GM13977 (cell line): ENCODE measurements at regions not wholly inside any gene's neighbourhood (a gene's known extent, or its start where the extent isn't known, plus 50 kb on each side); places are given as distances from the start of the nearest gene placed in this dataset.
"Not testable (repeated sequence)": the region's sequence is repeated elsewhere in the genome, so short reads cannot be mapped to it uniquely, and the experiment has no call there.

Experiments
- DNase-seq: peaks from one replicate; pipeline ENCODE4 v3.0.0; 2012; ENCODE audit warnings: low spot score
- in situ Hi-C: fragments of 300-500 bp; cut with MboI; formaldehyde crosslinking; loops from one replicate; pipeline ENCODE4 v1.12.0; 2022; ENCODE audit warnings: low sequenced_read_pairs, low pct_unique_long_range_greater_than_20kb, mixed read lengths, inconsistent platforms; ENCODE audit not compliant: unreplicated experiment
- TF ChIP-seq, protein P1 (sequence below): IDR thresholded peaks from 2 replicates; pipeline ENCODE4 v1.5.1; 2012; ENCODE audit warnings: mild to moderate bottlenecking, control low read depth; ENCODE audit not compliant: insufficient read depth; ENCODE audit errors: extremely low read depth, missing control alignments

DNA sequence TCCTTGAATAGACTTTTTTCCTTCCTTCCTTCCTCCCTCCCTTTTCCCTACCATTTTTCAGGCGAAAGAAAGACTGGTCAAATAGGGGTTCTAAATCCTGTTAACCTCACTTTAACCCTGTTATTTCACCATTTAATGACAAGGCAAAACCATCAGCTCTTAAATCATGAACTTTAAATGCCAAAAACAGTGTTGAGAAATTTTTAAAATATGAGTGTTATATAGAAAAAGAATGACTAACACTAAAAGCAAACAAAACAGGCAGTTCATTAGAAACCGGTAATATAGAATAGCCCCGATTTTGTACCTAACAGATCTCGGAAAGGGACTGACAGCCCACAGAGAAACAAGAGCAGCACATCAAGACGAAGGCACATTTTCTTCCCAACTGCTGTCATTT, 57.4 kb upstream of the CEP85L start:
- DNase-seq: no peak
- TF ChIP-seq, protein P1, sequence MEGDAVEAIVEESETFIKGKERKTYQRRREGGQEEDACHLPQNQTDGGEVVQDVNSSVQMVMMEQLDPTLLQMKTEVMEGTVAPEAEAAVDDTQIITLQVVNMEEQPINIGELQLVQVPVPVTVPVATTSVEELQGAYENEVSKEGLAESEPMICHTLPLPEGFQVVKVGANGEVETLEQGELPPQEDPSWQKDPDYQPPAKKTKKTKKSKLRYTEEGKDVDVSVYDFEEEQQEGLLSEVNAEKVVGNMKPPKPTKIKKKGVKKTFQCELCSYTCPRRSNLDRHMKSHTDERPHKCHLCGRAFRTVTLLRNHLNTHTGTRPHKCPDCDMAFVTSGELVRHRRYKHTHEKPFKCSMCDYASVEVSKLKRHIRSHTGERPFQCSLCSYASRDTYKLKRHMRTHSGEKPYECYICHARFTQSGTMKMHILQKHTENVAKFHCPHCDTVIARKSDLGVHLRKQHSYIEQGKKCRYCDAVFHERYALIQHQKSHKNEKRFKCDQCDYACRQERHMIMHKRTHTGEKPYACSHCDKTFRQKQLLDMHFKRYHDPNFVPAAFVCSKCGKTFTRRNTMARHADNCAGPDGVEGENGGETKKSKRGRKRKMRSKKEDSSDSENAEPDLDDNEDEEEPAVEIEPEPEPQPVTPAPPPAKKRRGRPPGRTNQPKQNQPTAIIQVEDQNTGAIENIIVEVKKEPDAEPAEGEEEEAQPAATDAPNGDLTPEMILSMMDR: no peak
- in situ Hi-C loops: no loop called here

DNA sequence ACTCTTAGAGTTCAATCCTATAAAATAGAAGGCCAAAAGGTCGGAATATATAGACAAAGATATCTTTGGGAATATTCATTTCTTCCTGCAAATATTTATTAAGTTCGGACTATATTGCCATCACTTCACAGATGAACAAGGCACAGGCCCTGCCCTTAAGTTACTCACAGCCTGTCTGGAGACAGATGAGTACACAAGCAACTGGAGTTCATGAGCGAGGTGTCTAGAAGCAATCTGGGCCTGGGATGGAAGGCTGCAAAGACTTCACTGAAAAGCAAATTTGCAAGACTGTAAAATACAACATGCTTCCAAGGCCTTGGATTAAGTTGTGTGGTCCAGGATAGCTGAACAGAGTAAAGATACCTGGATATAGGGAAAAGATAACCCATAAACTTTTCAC, 56.7 kb upstream of the CEP85L start:
- DNase-seq: no peak
- in situ Hi-C loops: no loop called here

DNA sequence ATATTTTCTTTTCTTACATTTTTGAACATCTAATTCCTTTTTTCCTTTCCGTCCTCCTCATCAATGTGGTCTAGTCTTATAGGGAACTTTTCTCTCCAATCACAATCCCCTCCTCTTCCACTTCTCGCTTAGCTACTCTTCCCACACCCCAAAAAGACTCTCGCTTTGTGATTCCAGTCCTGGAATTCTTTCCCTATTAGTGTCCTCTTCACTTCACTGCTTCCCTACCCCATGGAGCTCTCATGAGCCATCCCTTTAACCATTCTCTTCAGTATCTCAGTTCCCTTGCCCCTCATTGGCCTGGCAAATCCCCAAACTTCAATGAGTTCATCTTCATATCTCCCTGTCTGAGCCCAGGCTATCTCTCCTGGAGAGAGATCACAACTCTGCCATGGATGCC, 55.3 kb upstream of the CEP85L start:
- TF ChIP-seq, protein P1: no peak
- DNase-seq: no peak
- in situ Hi-C loops: no loop called here

More for the DNA sequence above, 56.7 kb upstream of the CEP85L start:
- TF ChIP-seq, protein P1: no peak

DNA sequence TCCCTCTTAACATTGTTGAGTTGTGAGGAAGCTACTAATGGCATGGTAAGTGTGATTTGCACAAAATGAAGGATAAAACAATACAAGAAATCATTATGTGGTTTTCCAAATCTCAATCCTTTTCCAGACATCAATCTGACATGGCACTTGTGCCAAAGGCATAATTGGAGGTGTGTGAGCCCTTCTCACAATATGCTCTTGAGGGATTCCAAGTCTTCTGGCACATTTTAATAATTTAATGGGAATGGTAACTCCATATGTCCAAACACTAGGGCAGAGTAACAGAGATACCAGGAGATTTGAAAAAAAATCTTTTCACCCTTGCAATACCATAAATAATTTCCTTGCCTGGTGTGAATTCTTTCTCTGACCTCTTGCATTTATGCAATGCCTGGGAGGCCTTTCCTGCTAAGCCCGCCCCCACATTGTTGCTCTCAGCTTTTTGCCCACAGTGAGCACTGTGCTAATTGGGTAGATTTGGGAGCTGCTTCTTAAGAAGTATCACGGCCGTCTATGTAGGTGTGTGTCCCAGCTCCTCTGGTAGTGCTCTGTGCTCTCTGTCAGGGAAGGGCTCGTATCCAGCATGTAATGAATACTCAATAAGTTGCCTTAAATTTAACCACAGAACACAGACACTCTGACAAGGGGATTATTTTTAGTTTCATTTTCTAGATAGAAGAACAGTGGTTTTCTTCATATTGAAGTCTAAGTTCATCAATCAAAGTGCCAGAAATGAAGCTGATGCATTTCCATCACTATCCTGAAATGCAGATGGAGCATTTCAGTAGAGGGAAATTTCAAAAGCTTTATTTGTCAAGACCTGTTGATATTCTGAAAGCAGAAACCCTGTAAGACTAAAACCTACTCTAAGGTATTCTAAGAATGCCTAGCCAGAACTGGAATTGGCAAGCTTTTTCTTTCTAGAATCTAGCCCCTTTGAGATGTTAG, 54.4 kb upstream of the CEP85L start:
- in situ Hi-C loops: no loop called here
- TF ChIP-seq, protein P1: no peak
- DNase-seq: no peak

DNA sequence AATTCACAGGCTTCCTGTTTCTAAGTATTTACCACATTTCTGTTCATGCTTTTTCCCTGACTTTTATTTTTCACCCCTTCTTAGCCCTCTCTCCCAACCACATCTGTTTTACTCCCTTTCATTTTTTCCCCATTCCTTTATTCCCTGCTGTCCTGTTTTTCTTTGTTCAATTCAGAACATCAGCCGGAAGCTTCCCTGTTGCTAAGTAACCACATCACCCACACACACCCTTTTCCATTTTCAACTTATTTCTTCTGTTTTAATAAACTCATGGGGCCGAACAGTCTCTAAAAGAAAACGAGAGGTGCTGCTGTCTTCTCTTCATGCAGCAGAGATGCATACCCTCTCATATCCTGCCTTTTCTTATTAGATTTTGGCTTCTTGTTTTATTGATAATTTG, 53.5 kb upstream of the CEP85L start:
- in situ Hi-C loops: no loop called here
- TF ChIP-seq, protein P1: no peak
- DNase-seq: no peak

DNA sequence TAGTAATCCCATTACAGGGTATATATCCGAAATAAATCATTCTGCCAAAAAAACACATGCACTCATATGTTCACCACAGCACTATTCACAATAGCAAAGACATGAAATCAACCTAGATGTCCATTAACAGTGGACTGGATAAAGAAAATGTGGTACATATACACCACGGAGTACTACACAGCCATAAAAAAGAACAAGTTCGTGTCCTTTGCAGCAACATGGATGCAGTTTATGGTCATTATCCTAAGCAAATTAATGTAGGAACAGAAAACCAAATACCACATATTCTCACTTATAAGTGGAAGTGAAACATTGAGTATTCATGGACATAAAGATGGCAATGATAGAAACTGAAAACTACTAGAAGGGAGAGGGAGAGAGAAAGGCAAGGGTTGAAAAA, 49.9 kb upstream of the CEP85L start:
- in situ Hi-C loops, DNase-seq: not testable (repeated sequence)
